HepG2 (cell line): ENCODE measurements at regions not wholly inside any gene's neighbourhood (a gene's known extent, or its start where the extent isn't known, plus 50 kb on each side); places are given as distances from the start of the nearest gene placed in this dataset.

Source experiments
- ATAC-seq: fragments of 200-7000 bp; cut with Tn5 transposase; 3 replicates; pipeline ENCODE4 v1.9.1; 2020; ENCODE audit warnings: mild to moderate bottlenecking, moderate library complexity
- BruUV-seq: library from RNA; stranded (reverse); fragments of 400-500 nt; replicated peaks from 2 replicates; lab custom pipeline; 2021; lab: Mats Ljungman, UMichigan
- CTCF ChIA-PET: fragments of 300-600 bp; formaldehyde crosslinking; extraction: SDS; loops from one replicate; lab custom pipeline; 2021; ENCODE audit warnings: low total read pairs, inconsistent platforms, low intra/inter-chr PET ratio; lab: Yijun Ruan, JAX
- POLR2A ChIA-PET: fragments of 350-600 bp; sonication (Branson Sonifier 250); formaldehyde crosslinking; loops from one replicate; lab custom pipeline; 2020; ENCODE audit warnings: antibody characterized with exemption, inconsistent platforms; lab: Yijun Ruan, JAX
- DNase-seq: peaks from one replicate; pipeline ENCODE4 v3.0.0-alpha.2; 2015; ENCODE audit warnings: low spot score
- FAIRE-seq: peaks from 3 replicates; lab custom pipeline; 2011; peaks lifted over from hg19 to GRCh38; lab: Jason Lieb, UNC
- H2AFZ ChIP-seq: one replicate; pipeline ENCODE4 v1.6.1; 2011; ENCODE audit warnings: low read length, inconsistent platforms
- H3K27ac ChIP-seq: fragments of 300-600 bp; 3 replicates; pipeline ENCODE4 v1.8.0; 2011; ENCODE audit warnings: mixed run types, mild to moderate bottlenecking, mixed read lengths, low read length, inconsistent platforms; ENCODE audit not compliant: insufficient read depth; ENCODE audit errors: extremely low read length
- H3K27me3 ChIP-seq, 2 experiments: fragments of 200-600 bp in 1 of 2; 2 replicates in 1 of 2; 3 replicates in 1 of 2; pipeline versions ENCODE4 v1.6.0 to v1.8.0; 2011; ENCODE audit warnings: low read length in 2 of 2, mild to moderate bottlenecking in 2 of 2, moderate library complexity in 2 of 2, inconsistent platforms in 1 of 2; ENCODE audit not compliant: insufficient read depth in 2 of 2, control insufficient read depth in 1 of 2
- H3K36me3 ChIP-seq, 2 experiments: fragments of 200-600 bp in 1 of 2; replicated peaks in 1 of 2; 2 replicates in 1 of 2; 3 replicates in 1 of 2; pipeline versions ENCODE4 v1.5.1 to v1.8.0; 2011; ENCODE audit warnings: low read length in 2 of 2, inconsistent platforms in 1 of 2; ENCODE audit not compliant: insufficient read depth in 2 of 2, control insufficient read depth in 1 of 2
- H3K4me1 ChIP-seq: 2 replicates; pipeline ENCODE4 v1.5.1; 2012; ENCODE audit warnings: low read length, inconsistent platforms; ENCODE audit not compliant: insufficient read depth
- H3K4me2 ChIP-seq: 2 replicates; pipeline ENCODE4 v1.6.0; 2011; ENCODE audit warnings: low read depth, low read length, inconsistent platforms
- H3K4me3 ChIP-seq, 3 experiments: fragments of 200-600 bp in 1 of 3; sonication (generic), shearing (Covaris generic) in 1 of 3; replicated peaks in 1 of 3; 2 replicates each; pipeline ENCODE4 v1.5.1; 2011 to 2016; ENCODE audit warnings: low read length in 3 of 3, inconsistent platforms in 2 of 3, low read depth in 2 of 3, mild to moderate bottlenecking in 2 of 3, control low read depth in 1 of 3, mixed read lengths in 1 of 3; ENCODE audit not compliant: insufficient read depth in 1 of 3
- H3K79me2 ChIP-seq: one replicate; pipeline ENCODE4 v1.6.1; 2011; ENCODE audit warnings: low read length, inconsistent platforms; ENCODE audit not compliant: insufficient read depth
- H3K9ac ChIP-seq: 2 replicates; pipeline ENCODE4 v1.6.0; 2011; ENCODE audit warnings: mild to moderate bottlenecking, low read depth, low read length, inconsistent platforms; ENCODE audit not compliant: insufficient read depth
- H3K9me3 ChIP-seq: 2 replicates; pipeline ENCODE4 v1.5.1; 2012; ENCODE audit warnings: mild to moderate bottlenecking, low read length
- H4K20me1 ChIP-seq: 2 replicates; pipeline ENCODE4 v1.6.0; 2011; ENCODE audit warnings: inconsistent platforms, mild to moderate bottlenecking, low read length, moderate library complexity; ENCODE audit not compliant: insufficient read depth
- EED ChIP-seq: sonication (generic); formaldehyde crosslinking; IDR thresholded peaks from 2 replicates; pipeline ENCODE4 v1.5.0; 2020; ENCODE audit warnings: mild to moderate bottlenecking, missing genetic modification reagents
- ESRRA ChIP-seq: sonication (generic); formaldehyde crosslinking; IDR thresholded peaks from 2 replicates; pipeline ENCODE4 v1.5.1; 2020; ENCODE audit warnings: mild to moderate bottlenecking, low read depth, missing genetic modification reagents
- FOXK2 ChIP-seq: fragments of 450-650 bp; IDR thresholded peaks from 2 replicates; pipeline ENCODE4 v1.6.1; 2016
- MED1 ChIP-seq: sonication (generic); formaldehyde crosslinking; IDR thresholded peaks from 2 replicates; pipeline ENCODE4 v1.4.0; 2020; ENCODE audit warnings: missing genetic modification reagents
- NR1H2 ChIP-seq: sonication (generic); formaldehyde crosslinking; IDR thresholded peaks from 2 replicates; pipeline ENCODE4 v1.8.1; 2022; ENCODE audit warnings: low read depth, missing genetic modification reagents, borderline replicate concordance
- TIGD3 ChIP-seq: sonication (generic); formaldehyde crosslinking; IDR thresholded peaks from 2 replicates; pipeline ENCODE4 v1.5.1; 2020; ENCODE audit warnings: mild to moderate bottlenecking, missing genetic modification reagents, borderline replicate concordance
- ZBTB21 ChIP-seq: sonication (generic); formaldehyde crosslinking; IDR thresholded peaks from 2 replicates; pipeline ENCODE4 v1.4.0; 2020; ENCODE audit warnings: missing genetic modification reagents
- ZFP90 ChIP-seq: sonication (generic); formaldehyde crosslinking; IDR thresholded peaks from 2 replicates; pipeline ENCODE4 v1.8.0; 2022; ENCODE audit warnings: missing genetic modification reagents, mild to moderate bottlenecking, inconsistent platforms, borderline replicate concordance
- ZGPAT ChIP-seq: IDR thresholded peaks from 2 replicates; pipeline ENCODE4 v1.6.1; 2016; ENCODE audit warnings: mild to moderate bottlenecking
- ZNF441 ChIP-seq: sonication (generic); formaldehyde crosslinking; IDR thresholded peaks from 2 replicates; pipeline ENCODE4 v1.7.0; 2021; ENCODE audit warnings: missing genetic modification reagents, borderline replicate concordance
- ZNF503 ChIP-seq: sonication (generic); formaldehyde crosslinking; IDR thresholded peaks from 2 replicates; pipeline ENCODE4 v1.4.0; 2020; ENCODE audit warnings: missing genetic modification reagents
- ZNF562 ChIP-seq: sonication (generic); formaldehyde crosslinking; IDR thresholded peaks from 2 replicates; pipeline ENCODE4 v1.8.0; 2022; ENCODE audit warnings: missing genetic modification reagents, borderline replicate concordance
- ZNF639 ChIP-seq: conservative IDR thresholded peaks from 2 replicates; pipeline ENCODE4 v1.6.1; 2018; ENCODE audit warnings: missing genetic modification reagents
- ZNF644 ChIP-seq: IDR thresholded peaks from 2 replicates; pipeline ENCODE4 v1.6.1; 2016; ENCODE audit warnings: low read depth
- WGBS: methylation state at CpG from one replicate; pipeline ENCODE4 v1.1.6; 2017; ENCODE audit warnings: low lambda C conversion rate; 5-methylcytosine and 5-hydroxymethylcytosine counted together
- in situ Hi-C: cut with HindIII; loops from 2 replicates; pipeline ENCODE4 v1.10.0; 2017; ENCODE audit warnings: low pct_unique_long_range_greater_than_20kb; ENCODE audit not compliant: extremely low pct_ligation_motif_present
- intact Hi-C: fragments of 100-400 bp; cut with micrococcal nuclease; formaldehyde crosslinking; loops from one replicate; pipeline ENCODE4 v1.10.0; 2022; ENCODE audit not compliant: unreplicated experiment

- no peaks in the 10 kb centered on the region for H3K27me3 ChIP-seq
- no peak for FAIRE-seq
- H2AFZ ChIP-seq = no peak overlapping the region
- no peak overlapping the region for H3K4me3 ChIP-seq
- TF ChIP-seq ZNF441 (CRISPR knock-in tag) = no peak
- no peak for TF ChIP-seq ZFP90 (CRISPR knock-in tag)
- no peak for TF ChIP-seq ZNF639
- TF ChIP-seq NR1H2 (CRISPR knock-in tag) = no peak
- TF ChIP-seq EED = no peak
- TF ChIP-seq ESRRA (CRISPR knock-in tag) = no peak
- TF ChIP-seq ZBTB21 (CRISPR knock-in tag) = no peak
- H3K27ac ChIP-seq = no peak overlapping the region
- no peak overlapping the region for H3K9ac ChIP-seq
- no peaks in the 10 kb centered on the region for H3K36me3 ChIP-seq
- H3K9me3 ChIP-seq = no peaks in the 10 kb centered on the region
- POLR2A ChIA-PET = no interaction called here
- no peak for ATAC-seq
- no peak for DNase-seq
- no TSS peak for BruUV-seq
- H4K20me1 ChIP-seq = no peaks in the 10 kb centered on the region
- CTCF ChIA-PET = no interaction called here
- H3K4me1 ChIP-seq = peaks cover 12% of the 10 kb centered on the region; the same call in 1 of the 2 replicates
- H3K4me2 ChIP-seq = no peak overlapping the region
- in situ Hi-C loops = no loop called here
- H3K79me2 ChIP-seq = no peaks in the 10 kb centered on the region
- intact Hi-C loops = no loop called here
Observed at GRCh38 chr4:79207281-79207680, 118.6 kb downstream of the NAA11 start.

GRCh38 chr4:79206660-79207059, 119.2 kb downstream of the NAA11 start:
- Histone ChIP-seq H3K9me3 (no peaks in the 10 kb centered on the region), H2AFZ (no peak overlapping the region), H3K4me3 (no peak overlapping the region), H3K27me3 (no peaks in the 10 kb centered on the region), H3K79me2 (no peaks in the 10 kb centered on the region), H3K4me1 (peaks cover 12% of the 10 kb centered on the region; the same call in 1 of the 2 replicates), H3K36me3 (no peaks in the 10 kb centered on the region), H3K9ac (no peak overlapping the region), H3K4me2 (no peak overlapping the region), H4K20me1 (no peaks in the 10 kb centered on the region), H3K27ac (no peak overlapping the region)
- ChIA-PET CTCF (no interaction called here), POLR2A (no interaction called here)
- in situ Hi-C loops = no loop called here
- no peak for DNase-seq
- no peak for FAIRE-seq
- no peak for ATAC-seq
- WGBS = 34% methylated on average over 4 of the region's 4 CpGs
- intact Hi-C loops = no loop called here
- BruUV-seq = no TSS peak
- TF ChIP-seq ZNF503 = no peak
- TF ChIP-seq ZNF644 (CRISPR knock-in tag) = no peak
- TF ChIP-seq MED1 (CRISPR knock-in tag) = no peak
- no peak for TF ChIP-seq TIGD3 (CRISPR knock-in tag)
- no peak for TF ChIP-seq ZGPAT
- no peak for TF ChIP-seq ZNF562 (CRISPR knock-in tag)
- no peak for TF ChIP-seq FOXK2
